GM10266 (cell line): ENCODE measurements at regions not wholly inside any gene's neighbourhood (a gene's known extent, or its start where the extent isn't known, plus 50 kb on each side); places are given as distances from the start of the nearest gene placed in this dataset.
A peak's percentile ranks its signal among the peaks of the same experiment; 100 is the strongest.

Source experiments
- DNase-seq: peaks from one replicate; pipeline ENCODE4 v3.0.0; 2012; ENCODE audit errors: extremely low spot score
- TF ChIP-seq, protein P1 (sequence below): IDR thresholded peaks from 2 replicates; pipeline ENCODE4 v1.5.1; 2012; ENCODE audit warnings: mild to moderate bottlenecking, low read depth; ENCODE audit not compliant: control insufficient read depth, insufficient read depth; ENCODE audit errors: missing control alignments

DNA sequence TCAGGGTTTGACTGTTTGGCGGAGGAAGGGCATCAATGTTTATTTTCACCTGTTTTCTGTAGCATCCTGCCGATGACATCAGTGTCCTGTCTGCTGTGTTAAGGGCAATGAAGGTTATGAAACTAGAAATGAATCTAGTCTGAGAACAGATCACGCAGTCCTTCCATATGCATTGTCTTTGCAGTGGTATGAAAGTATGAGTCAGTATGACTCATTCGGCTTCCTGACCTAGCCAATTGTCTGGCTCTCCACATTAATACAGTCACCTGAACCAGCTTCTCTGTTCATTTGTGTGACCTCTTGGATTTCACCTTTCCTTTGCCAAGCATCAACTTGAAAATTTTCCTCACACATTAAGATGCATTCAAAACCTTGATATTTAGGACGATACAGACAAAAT, 353.8 kb downstream of the RND3 start:
- peak; percentile 29 for DNase-seq

DNA sequence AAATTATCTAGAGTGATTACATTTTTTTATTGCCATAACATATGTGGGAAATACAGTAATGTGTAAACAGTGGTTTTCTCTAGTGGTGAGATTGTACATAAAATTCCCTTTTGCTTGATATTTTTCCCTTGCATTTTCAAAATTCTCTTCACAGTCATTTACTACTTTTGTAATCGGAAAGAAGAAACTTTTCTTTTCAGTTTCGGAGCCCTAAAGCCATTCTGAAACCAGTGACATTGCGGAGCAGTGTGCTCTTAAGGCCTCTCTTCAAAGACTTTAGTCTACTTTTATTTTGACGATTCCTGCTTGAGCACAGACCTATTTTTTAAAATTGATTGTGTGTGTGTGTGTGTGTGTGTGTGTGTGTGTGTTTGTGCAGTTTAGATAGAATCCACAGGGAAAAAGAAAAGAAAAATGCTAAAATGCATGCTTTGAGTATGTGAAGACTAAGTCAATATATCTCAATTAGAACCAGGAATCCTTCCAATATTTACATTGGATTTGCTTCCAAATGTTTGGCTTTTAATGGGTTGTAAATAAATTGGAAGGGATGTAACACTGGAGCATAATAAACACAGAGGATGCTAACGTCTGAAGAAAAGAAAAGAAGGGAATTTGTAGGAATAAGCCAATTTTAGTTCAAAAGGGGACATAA, 357.4 kb downstream of the RND3 start:
- TF ChIP-seq, protein P1, sequence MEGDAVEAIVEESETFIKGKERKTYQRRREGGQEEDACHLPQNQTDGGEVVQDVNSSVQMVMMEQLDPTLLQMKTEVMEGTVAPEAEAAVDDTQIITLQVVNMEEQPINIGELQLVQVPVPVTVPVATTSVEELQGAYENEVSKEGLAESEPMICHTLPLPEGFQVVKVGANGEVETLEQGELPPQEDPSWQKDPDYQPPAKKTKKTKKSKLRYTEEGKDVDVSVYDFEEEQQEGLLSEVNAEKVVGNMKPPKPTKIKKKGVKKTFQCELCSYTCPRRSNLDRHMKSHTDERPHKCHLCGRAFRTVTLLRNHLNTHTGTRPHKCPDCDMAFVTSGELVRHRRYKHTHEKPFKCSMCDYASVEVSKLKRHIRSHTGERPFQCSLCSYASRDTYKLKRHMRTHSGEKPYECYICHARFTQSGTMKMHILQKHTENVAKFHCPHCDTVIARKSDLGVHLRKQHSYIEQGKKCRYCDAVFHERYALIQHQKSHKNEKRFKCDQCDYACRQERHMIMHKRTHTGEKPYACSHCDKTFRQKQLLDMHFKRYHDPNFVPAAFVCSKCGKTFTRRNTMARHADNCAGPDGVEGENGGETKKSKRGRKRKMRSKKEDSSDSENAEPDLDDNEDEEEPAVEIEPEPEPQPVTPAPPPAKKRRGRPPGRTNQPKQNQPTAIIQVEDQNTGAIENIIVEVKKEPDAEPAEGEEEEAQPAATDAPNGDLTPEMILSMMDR = no peak

More for the DNA sequence above, 353.8 kb downstream of the RND3 start:
- TF ChIP-seq, protein P1 = no peak

DNA sequence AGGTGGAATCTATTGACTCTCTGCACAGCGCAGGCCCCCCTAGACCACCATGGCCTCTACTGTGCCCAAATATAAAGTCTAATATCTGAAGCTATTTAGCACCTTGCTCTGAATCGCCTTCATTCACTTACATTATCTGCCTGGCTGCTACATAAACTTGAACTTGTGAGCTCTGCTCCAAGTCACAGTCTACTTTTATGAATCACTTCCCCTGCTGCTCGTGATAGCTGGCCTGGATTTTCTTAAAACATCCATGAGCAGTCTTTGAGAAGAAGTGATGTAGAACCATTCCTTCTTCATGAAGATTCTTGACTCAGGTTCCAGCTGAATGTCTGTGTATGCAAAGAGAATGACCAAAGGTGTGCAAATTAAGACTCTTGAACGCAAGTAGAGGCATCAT, 359.5 kb downstream of the RND3 start:
- TF ChIP-seq, protein P1 = no peak
- DNase-seq = no peak

More for the DNA sequence above, 357.4 kb downstream of the RND3 start:
- no peak for DNase-seq

DNA sequence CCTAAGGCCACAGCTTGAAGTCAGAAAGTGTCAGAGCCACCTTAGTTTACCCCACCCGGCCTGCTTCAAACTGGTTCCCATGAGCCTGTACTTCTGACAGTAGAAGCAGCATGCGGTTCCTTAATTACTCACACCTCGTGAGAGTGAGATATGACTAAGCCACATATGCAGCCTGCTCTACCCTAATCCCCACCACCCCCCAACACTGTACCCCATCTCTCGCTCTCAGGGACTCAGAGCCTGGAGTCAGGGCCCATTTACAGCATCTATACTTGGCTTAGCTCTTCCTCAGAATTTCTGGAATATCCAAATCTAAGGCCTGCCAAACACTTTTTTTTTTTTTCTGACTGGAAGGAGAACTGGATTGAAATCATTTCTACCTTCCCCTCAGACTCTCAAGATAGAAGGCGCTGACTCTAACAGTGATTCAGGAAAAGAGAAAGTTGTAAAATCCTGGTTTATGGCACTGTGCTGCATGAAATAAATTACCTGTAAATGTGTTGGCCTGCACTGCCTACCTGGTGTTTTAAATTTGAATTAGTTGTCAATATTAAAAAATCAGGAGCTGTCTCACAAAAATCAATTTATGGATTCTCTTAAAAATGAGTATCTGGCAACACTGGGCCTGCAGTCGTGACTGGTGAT, 360.0 kb downstream of the RND3 start:
- TF ChIP-seq, protein P1 = no peak
- no peak for DNase-seq

DNA sequence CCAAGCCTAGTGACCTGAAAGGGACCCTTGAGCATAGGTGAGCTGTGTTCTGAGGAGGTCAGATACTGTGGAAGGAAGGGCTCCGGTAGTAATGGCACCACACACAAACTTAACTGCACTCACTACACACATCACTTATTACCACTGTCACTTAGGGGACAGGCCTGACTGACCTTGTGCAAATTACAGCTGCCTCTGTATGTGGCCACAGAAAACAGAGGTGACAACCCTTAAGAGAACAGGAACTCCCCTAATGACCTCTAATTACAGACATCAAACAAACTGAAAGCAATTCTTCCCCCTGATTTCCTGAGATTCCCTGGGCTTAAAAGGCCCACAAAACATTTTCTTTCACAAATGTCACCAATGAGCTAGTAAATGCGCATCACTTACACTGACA, 360.6 kb downstream of the RND3 start:
- DNase-seq = no peak

DNA sequence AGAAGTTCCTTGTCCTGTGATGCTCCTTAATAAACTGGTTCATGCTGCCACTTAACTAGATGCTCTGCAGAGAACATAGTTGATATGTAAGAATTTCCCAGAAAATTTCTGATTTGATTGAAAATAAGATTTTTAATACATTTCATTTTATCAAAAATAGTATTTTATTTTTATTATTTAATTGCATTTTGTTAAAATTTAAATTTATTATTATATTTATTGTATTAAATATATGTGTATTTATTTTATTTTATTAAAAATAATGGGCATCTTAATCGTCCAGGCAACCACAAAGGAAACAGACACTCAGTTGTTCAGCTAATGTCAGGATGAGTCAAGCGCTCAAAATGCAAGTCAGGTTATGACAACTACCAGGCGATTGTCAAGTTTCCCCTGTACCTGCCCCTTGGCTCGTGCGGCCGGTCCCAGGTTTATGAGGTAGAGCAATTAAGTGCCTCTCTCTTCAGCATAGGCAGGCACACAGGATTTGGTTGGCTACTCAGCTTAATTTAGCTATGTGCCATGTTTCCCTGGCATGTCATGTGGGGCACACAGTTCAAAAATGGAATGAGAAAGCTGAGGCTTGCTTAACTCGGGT, 361.2 kb downstream of the RND3 start:
- no peak for DNase-seq
- TF ChIP-seq, protein P1 = no peak

More for the DNA sequence above, 360.6 kb downstream of the RND3 start:
- TF ChIP-seq, protein P1 = no peak

DNA sequence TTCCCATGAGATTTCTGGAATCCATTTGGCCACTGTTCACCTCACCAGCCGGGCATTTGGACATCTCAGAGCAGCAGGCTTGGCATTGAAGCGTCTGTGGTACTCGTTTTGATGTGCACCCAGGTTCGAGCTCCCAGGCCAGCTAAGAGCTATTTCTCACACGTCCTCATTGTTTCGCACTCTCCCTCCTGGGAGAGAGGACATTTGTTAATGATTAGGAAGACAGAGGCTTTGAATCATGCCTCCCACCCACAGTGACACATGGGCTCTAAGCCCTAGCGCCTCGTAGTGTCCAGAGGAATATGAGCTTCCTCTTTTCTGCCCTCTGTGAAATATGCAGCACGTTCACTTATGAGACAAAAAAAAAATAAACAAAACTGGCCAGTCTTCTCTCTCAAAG, 361.8 kb downstream of the RND3 start:
- no peak for DNase-seq
- TF ChIP-seq, protein P1 = no peak
